ENCODE measurements at regions not wholly inside any gene's neighbourhood (a gene's known extent, or its start where the extent isn't known, plus 50 kb on each side); places are given as distances from the start of the nearest gene placed in this dataset.

DNA sequence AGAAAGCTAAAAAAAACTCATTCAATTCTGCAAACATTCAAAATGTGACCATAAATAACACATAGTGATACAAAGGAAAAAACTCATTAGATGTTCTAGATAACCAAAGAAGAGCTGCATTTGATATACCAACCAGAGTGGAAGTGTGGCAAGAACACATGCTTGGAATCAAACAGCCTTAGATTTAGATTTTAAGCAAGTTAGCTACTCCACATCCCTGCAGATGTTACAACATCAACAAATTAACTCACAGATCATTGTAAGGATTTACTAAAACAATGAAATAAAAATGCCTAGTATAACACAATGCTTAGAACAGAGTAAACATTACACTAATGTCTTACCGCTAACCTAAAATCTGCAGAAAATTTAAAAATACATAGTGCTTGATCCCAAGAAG is 114.0 kb upstream of the AKIP1 start:
- TF ChIP-seq, protein P1, sequence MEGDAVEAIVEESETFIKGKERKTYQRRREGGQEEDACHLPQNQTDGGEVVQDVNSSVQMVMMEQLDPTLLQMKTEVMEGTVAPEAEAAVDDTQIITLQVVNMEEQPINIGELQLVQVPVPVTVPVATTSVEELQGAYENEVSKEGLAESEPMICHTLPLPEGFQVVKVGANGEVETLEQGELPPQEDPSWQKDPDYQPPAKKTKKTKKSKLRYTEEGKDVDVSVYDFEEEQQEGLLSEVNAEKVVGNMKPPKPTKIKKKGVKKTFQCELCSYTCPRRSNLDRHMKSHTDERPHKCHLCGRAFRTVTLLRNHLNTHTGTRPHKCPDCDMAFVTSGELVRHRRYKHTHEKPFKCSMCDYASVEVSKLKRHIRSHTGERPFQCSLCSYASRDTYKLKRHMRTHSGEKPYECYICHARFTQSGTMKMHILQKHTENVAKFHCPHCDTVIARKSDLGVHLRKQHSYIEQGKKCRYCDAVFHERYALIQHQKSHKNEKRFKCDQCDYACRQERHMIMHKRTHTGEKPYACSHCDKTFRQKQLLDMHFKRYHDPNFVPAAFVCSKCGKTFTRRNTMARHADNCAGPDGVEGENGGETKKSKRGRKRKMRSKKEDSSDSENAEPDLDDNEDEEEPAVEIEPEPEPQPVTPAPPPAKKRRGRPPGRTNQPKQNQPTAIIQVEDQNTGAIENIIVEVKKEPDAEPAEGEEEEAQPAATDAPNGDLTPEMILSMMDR (IDR thresholded peaks at IDR 0.05; ENCODE audit: low read depth, low read length, poor library complexity, severe bottlenecking): no peak
- no peak for TF ChIP-seq EZH2phosphoT487 (IDR thresholded peaks at IDR 0.05; ENCODE audit: borderline replicate concordance, low read length)
